ENCODE measurements at regions not wholly inside any gene's neighbourhood (a gene's known extent, or its start where the extent isn't known, plus 50 kb on each side); places are given as distances from the start of the nearest gene placed in this dataset.

DNA sequence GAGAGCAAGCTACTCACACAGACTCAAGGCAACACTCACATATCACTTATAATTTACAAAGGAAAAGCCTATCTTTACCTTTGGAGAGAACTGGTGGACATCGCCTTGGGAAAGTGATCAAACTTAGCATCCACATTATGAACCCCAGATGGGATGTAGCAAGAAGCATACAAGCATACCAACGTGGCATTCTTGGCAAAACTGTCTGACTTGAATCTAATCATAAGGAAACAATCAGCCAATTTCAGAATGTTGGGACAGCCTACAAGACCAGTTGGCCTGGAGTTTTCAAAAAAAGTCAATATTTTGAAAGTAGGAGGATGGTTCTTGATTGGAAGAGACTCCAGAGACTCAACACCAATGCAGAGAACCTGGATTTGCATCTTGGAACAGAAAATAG lies 79.1 kb upstream of the PMAIP1 start:
- TF ChIP-seq, protein P1, sequence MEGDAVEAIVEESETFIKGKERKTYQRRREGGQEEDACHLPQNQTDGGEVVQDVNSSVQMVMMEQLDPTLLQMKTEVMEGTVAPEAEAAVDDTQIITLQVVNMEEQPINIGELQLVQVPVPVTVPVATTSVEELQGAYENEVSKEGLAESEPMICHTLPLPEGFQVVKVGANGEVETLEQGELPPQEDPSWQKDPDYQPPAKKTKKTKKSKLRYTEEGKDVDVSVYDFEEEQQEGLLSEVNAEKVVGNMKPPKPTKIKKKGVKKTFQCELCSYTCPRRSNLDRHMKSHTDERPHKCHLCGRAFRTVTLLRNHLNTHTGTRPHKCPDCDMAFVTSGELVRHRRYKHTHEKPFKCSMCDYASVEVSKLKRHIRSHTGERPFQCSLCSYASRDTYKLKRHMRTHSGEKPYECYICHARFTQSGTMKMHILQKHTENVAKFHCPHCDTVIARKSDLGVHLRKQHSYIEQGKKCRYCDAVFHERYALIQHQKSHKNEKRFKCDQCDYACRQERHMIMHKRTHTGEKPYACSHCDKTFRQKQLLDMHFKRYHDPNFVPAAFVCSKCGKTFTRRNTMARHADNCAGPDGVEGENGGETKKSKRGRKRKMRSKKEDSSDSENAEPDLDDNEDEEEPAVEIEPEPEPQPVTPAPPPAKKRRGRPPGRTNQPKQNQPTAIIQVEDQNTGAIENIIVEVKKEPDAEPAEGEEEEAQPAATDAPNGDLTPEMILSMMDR (conservative IDR thresholded peaks at IDR 0.05) = no peak
- TF ChIP-seq EZH2 (IDR thresholded peaks at IDR 0.05; ENCODE audit: low read depth) = no peak
